K562 (cell line): ENCODE measurements at regions not wholly inside any gene's neighbourhood (a gene's known extent, or its start where the extent isn't known, plus 50 kb on each side); places are given as distances from the start of the nearest gene placed in this dataset.
A peak's percentile ranks its signal among the peaks of the same experiment; 100 is the strongest.

Experiments
- ATAC-seq: fragments of 200-7000 bp; cut with Tn5 transposase; 3 replicates; pipeline ENCODE4 v1.9.1; 2020; ENCODE audit warnings: moderate library complexity
- BruUV-seq: library from RNA; stranded (reverse); fragments of 400-500 nt; replicated peaks from 2 replicates; lab custom pipeline; 2021; lab: Mats Ljungman, UMichigan
- CTCF ChIA-PET: fragments of 300-600 bp; formaldehyde crosslinking; extraction: SDS; loops from one replicate; lab custom pipeline; 2021; ENCODE audit warnings: low intra/inter-chr PET ratio; lab: Yijun Ruan, JAX
- POLR2A ChIA-PET: fragments of 300-600, 350-650 bp; sonication (Branson Sonifier 250); formaldehyde crosslinking; extraction: SDS; loops from one replicate; lab custom pipeline; 2021; ENCODE audit warnings: antibody characterized with exemption, inconsistent platforms; lab: Yijun Ruan, JAX
- DNase-seq, 4 experiments: peaks; one replicate each; pipeline versions ENCODE4 v3.0.0 to v3.0.0-alpha.2; 2011 to 2018; ENCODE audit warnings: low spot score in 3 of 4, mixed read lengths in 3 of 4; ENCODE audit errors: extremely low read depth in 1 of 4
- FAIRE-seq: peaks from 2 replicates; lab custom pipeline; 2011; peaks lifted over from hg19 to GRCh38; lab: Jason Lieb, UNC
- H2AFZ ChIP-seq: 2 replicates; pipeline ENCODE4 v1.6.0; 2011; ENCODE audit warnings: low read depth, low read length, control low read depth, inconsistent platforms
- H3K27ac ChIP-seq: fragments of 200-600 bp; 3 replicates; pipeline ENCODE4 v1.8.0; 2011; ENCODE audit warnings: low read depth, mild to moderate bottlenecking, control low read depth, inconsistent platforms, low read length, moderate library complexity, mixed read lengths; ENCODE audit errors: extremely low read depth
- H3K27me3 ChIP-seq, 2 experiments: fragments of 300-600 bp in 1 of 2; 2 replicates in 1 of 2; 3 replicates in 1 of 2; pipeline versions ENCODE4 v1.6.0 to v1.8.0; 2011; ENCODE audit warnings: inconsistent platforms in 2 of 2, low read length in 2 of 2, mild to moderate bottlenecking in 1 of 2, mixed read lengths in 1 of 2, moderate library complexity in 1 of 2; ENCODE audit not compliant: control insufficient read depth in 2 of 2, insufficient read depth in 2 of 2
- H3K36me3 ChIP-seq: fragments of 300-600 bp; 3 replicates; pipeline ENCODE4 v1.8.0; 2011; ENCODE audit warnings: mild to moderate bottlenecking, low read length, inconsistent platforms; ENCODE audit not compliant: control insufficient read depth, insufficient read depth
- H3K4me1 ChIP-seq, 2 experiments: fragments of 200-600 bp in 1 of 2; replicated peaks in 1 of 2; 2 replicates in 1 of 2; 3 replicates in 1 of 2; pipeline versions ENCODE4 v1.5.1 to v1.8.0; 2011; ENCODE audit warnings: inconsistent platforms in 2 of 2, low read length in 2 of 2, mild to moderate bottlenecking in 1 of 2, mixed read lengths in 1 of 2, moderate library complexity in 1 of 2; ENCODE audit not compliant: control insufficient read depth in 2 of 2, insufficient read depth in 2 of 2
- H3K4me2 ChIP-seq: 2 replicates; pipeline ENCODE4 v1.6.1; 2011; ENCODE audit warnings: low read length, control low read depth, inconsistent platforms, mixed read lengths; ENCODE audit not compliant: insufficient read depth
- H3K4me3 ChIP-seq: fragments of 200-600 bp; sonication (generic), shearing (Covaris generic); 2 replicates; pipeline ENCODE4 v1.5.1; 2016; ENCODE audit warnings: control low read depth, inconsistent platforms
- H3K79me2 ChIP-seq: fragments of 200-600 bp; 3 replicates; pipeline ENCODE4 v1.8.0; 2011; ENCODE audit warnings: low read length, inconsistent platforms; ENCODE audit not compliant: control insufficient read depth, insufficient read depth
- H3K9ac ChIP-seq, 2 experiments: 2 replicates each; pipeline versions ENCODE4 v1.6.0 to v1.6.1; 2011; ENCODE audit warnings: low read depth in 2 of 2, low read length in 2 of 2, control low read depth in 1 of 2, inconsistent platforms in 1 of 2, mild to moderate bottlenecking in 1 of 2, mixed read lengths in 1 of 2; ENCODE audit not compliant: insufficient read depth in 1 of 2
- H3K9me1 ChIP-seq: one replicate; pipeline ENCODE4 v1.6.0; 2011; ENCODE audit warnings: inconsistent platforms, mild to moderate bottlenecking, low read length, moderate library complexity; ENCODE audit not compliant: control insufficient read depth, insufficient read depth
- H3K9me3 ChIP-seq: replicated peaks from 2 replicates; pipeline ENCODE4 v1.5.1; 2011; ENCODE audit warnings: low read depth, low read length, inconsistent platforms; ENCODE audit not compliant: control insufficient read depth, insufficient read depth
- H4K20me1 ChIP-seq: replicated peaks from 2 replicates; pipeline ENCODE4 v1.6.1; 2011; ENCODE audit warnings: low read length, inconsistent platforms, mixed read lengths; ENCODE audit not compliant: control insufficient read depth, insufficient read depth
- CEBPG ChIP-seq, 3 experiments: fragments of 200-800 bp in 1 of 3; sonication (Bioruptor generic) in 1 of 3; sonication (generic) in 1 of 3; formaldehyde crosslinking in 1 of 3; IDR thresholded peaks in 2 of 3; conservative IDR thresholded peaks in 1 of 3; 2 replicates each; pipeline versions ENCODE4 v1.6.1 to v1.8.0; 2016 to 2022; ENCODE audit warnings: missing compliant biosample characterization in 2 of 3, missing genetic modification characterization in 2 of 3, mild to moderate bottlenecking in 1 of 3, missing genetic modification reagents in 1 of 3
- ILK ChIP-seq: fragments of 450-650 bp; IDR thresholded peaks from 2 replicates; pipeline ENCODE4 v1.6.1; 2016; ENCODE audit warnings: missing genetic modification characterization, low read depth, mild to moderate bottlenecking, missing compliant biosample characterization, moderate library complexity, borderline replicate concordance
- NR2C1 ChIP-seq, 2 experiments: fragments of 450-650 bp; IDR thresholded peaks; 2 replicates each; pipeline ENCODE4 v1.6.1; 2017; ENCODE audit warnings: mild to moderate bottlenecking in 2 of 2, antibody characterized with exemption in 1 of 2, inconsistent platforms in 1 of 2, missing compliant biosample characterization in 1 of 2, missing genetic modification characterization in 1 of 2
- RAD51 ChIP-seq: fragments of 450-650 bp; IDR thresholded peaks from 2 replicates; pipeline ENCODE4 v1.7.1; 2016; ENCODE audit warnings: low read depth, mild to moderate bottlenecking, borderline replicate concordance
- ZNF644 ChIP-seq: fragments of 200-800 bp; sonication (Bioruptor generic); IDR thresholded peaks from 2 replicates; pipeline ENCODE4 v1.6.1; 2016; ENCODE audit warnings: low read depth, missing genetic modification characterization, missing compliant biosample characterization
- ZNF79 ChIP-seq: fragments of 250-450 bp; sonication (Bioruptor Pico); IDR thresholded peaks from 2 replicates; pipeline ENCODE4 v1.4.0; 2020; ENCODE audit warnings: low read depth, mild to moderate bottlenecking, moderate library complexity
- in situ Hi-C: fragments of 300-500 bp; cut with MboI; formaldehyde crosslinking; loops from 4 replicates; pipeline ENCODE4 v1.15.0; 2018; ENCODE audit warnings: inconsistent platforms, mixed read lengths
- intact Hi-C: fragments of 100-400 bp; cut with micrococcal nuclease; formaldehyde crosslinking; loops from 2 replicates; pipeline ENCODE4 v1.14.2; 2022
- TF ChIP-seq, protein P1 (sequence below), 2 experiments: fragments of 450-650 bp in 1 of 2; sonication (generic) in 1 of 2; formaldehyde crosslinking in 1 of 2; IDR thresholded peaks in 1 of 2; conservative IDR thresholded peaks in 1 of 2; 2 replicates each; pipeline versions ENCODE4 v1.6.1 to v1.8.1; 2016 to 2023; ENCODE audit warnings: mild to moderate bottlenecking in 2 of 2, moderate library complexity in 2 of 2, inconsistent platforms in 1 of 2, missing genetic modification reagents in 1 of 2

DNA sequence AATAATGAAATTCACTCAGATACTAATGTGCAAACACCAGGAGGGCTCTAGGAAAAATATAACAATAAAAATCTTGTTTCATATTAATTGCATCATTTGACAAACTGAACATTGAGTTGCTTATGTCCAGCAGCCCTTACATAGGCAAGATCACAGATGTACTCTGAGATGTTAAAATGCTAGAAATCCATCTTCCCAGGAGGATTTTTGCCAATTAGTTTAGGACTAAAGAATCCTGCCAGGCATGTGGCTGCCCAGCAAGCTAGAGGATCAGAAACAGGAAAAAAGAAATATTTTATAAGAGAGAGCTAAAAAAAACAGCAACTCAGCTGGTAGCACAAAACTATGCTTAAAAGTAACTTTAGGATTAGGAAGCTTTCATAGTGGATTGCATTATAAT lies 407.8 kb downstream of the NXPH1 start:
- no peaks in the 10 kb centered on the region for H3K36me3 ChIP-seq
- H4K20me1 ChIP-seq: no peaks in the 10 kb centered on the region
- H2AFZ ChIP-seq: no peak overlapping the region
- no peak overlapping the region for H3K4me3 ChIP-seq
- intact Hi-C loops: no loop called here
- H3K4me2 ChIP-seq: no peak overlapping the region
- no TSS peak for BruUV-seq
- TF ChIP-seq ZNF79 (CRISPR knock-in tag) (no peak), RAD51 (no peak), CEBPG (CRISPR knock-in tag; IDR thresholded peaks at IDR 0.05) (no peak), CEBPG (tag; conservative IDR thresholded peaks at IDR 0.05 in 1 of 2, IDR thresholded peaks at IDR 0.05 in 1 of 2) (peak in 1 of 2 experiments; percentile 44; a peak in 1 of 4 replicates), ILK (no peak), NR2C1 (IDR thresholded peaks at IDR 0.05) (no peak), NR2C1 (tag; IDR thresholded peaks at IDR 0.05) (no peak), ZNF644 (tag) (no peak)
- TF ChIP-seq, protein P1, sequence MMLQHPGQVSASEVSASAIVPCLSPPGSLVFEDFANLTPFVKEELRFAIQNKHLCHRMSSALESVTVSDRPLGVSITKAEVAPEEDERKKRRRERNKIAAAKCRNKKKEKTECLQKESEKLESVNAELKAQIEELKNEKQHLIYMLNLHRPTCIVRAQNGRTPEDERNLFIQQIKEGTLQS (IDR thresholded peaks at IDR 0.05): 0 out of 2 replicates have a peak, but pooled peaks have one; percentile 17
- TF ChIP-seq, protein P1 (CRISPR knock-in tag; conservative IDR thresholded peaks at IDR 0.05): no peak
- H3K27me3 ChIP-seq: no peaks in the 10 kb centered on the region
- DNase-seq: no peak
- no peaks in the 10 kb centered on the region for H3K4me1 ChIP-seq
- no peaks in the 10 kb centered on the region for H3K9me3 ChIP-seq
- H3K27ac ChIP-seq: no peak overlapping the region
- H3K9me1 ChIP-seq: no peaks in the 10 kb centered on the region
- no peaks in the 10 kb centered on the region for H3K79me2 ChIP-seq
- no peak for FAIRE-seq
- in situ Hi-C loops: no loop called here
- ChIA-PET CTCF (no interaction called here), POLR2A (interaction anchor here (1.0 kb wide), 1 partner anchor 57 kb away, joined by 3 read pairs; no protein-coding TSS in a partner anchor)
- H3K9ac ChIP-seq: no peak overlapping the region
- ATAC-seq: no peak
